ENCODE measurements at regions not wholly inside any gene's neighbourhood (a gene's known extent, or its start where the extent isn't known, plus 50 kb on each side); places are given as distances from the start of the nearest gene placed in this dataset.

- TF ChIP-seq CTCF (IDR thresholded peaks at IDR 0.05) (no peak), POLR2A (IDR thresholded peaks at IDR 0.05) (no peak)
These were observed 182.0 kb downstream of the KLF13 start for GRCh38 chr15:31508656-31509055.

All from right lobe of liver (tissue), 4 donors.